ENCODE measurements at regions not wholly inside any gene's neighbourhood (a gene's known extent, or its start where the extent isn't known, plus 50 kb on each side); places are given as distances from the start of the nearest gene placed in this dataset.

GRCh38 chr13:73419186-73419585, 360.4 kb downstream of the KLF5 start:
- H3K4me3 Mint-ChIP-seq (ENCODE audit: unreplicated experiment) = no peak overlapping the region
- TF ChIP-seq CTCF (IDR thresholded peaks at IDR 0.05; ENCODE audit: unreplicated experiment) = no peak
- H3K27me3 Mint-ChIP-seq (ENCODE audit: unreplicated experiment) = no peaks in the 10 kb centered on the region
- H3K4me1 Mint-ChIP-seq (ENCODE audit: unreplicated experiment) = no peaks in the 10 kb centered on the region
- H3K9me3 Mint-ChIP-seq (ENCODE audit: unreplicated experiment) = no peaks in the 10 kb centered on the region
- H3K36me3 Mint-ChIP-seq (ENCODE audit: low read depth, unreplicated experiment) = no peaks in the 10 kb centered on the region
- DNase-seq (ENCODE audit: low spot score) = no peak
- no peak overlapping the region for H3K27ac Mint-ChIP-seq (ENCODE audit: unreplicated experiment)

- no peak overlapping the region for H3K27ac Mint-ChIP-seq (ENCODE audit: unreplicated experiment)
- H3K4me1 Mint-ChIP-seq (ENCODE audit: unreplicated experiment) = no peaks in the 10 kb centered on the region
- TF ChIP-seq CTCF (IDR thresholded peaks at IDR 0.05; ENCODE audit: unreplicated experiment) = no peak
- H3K9me3 Mint-ChIP-seq (ENCODE audit: unreplicated experiment) = no peaks in the 10 kb centered on the region
- no peak for DNase-seq (ENCODE audit: low spot score)
- H3K4me3 Mint-ChIP-seq (ENCODE audit: unreplicated experiment) = no peak overlapping the region
- no peaks in the 10 kb centered on the region for H3K36me3 Mint-ChIP-seq (ENCODE audit: low read depth, unreplicated experiment)
- no peaks in the 10 kb centered on the region for H3K27me3 Mint-ChIP-seq (ENCODE audit: unreplicated experiment)
Observed at GRCh38 chr13:73417012-73417615, 358.3 kb downstream of the KLF5 start.

- no peak for TF ChIP-seq CTCF (IDR thresholded peaks at IDR 0.05; ENCODE audit: unreplicated experiment)
- no peak for DNase-seq (ENCODE audit: low spot score)
- no peaks in the 10 kb centered on the region for H3K9me3 Mint-ChIP-seq (ENCODE audit: unreplicated experiment)
- no peaks in the 10 kb centered on the region for H3K36me3 Mint-ChIP-seq (ENCODE audit: low read depth, unreplicated experiment)
- H3K27ac Mint-ChIP-seq (ENCODE audit: unreplicated experiment) = no peak overlapping the region
- no peaks in the 10 kb centered on the region for H3K4me1 Mint-ChIP-seq (ENCODE audit: unreplicated experiment)
- H3K4me3 Mint-ChIP-seq (ENCODE audit: unreplicated experiment) = no peak overlapping the region
- no peaks in the 10 kb centered on the region for H3K27me3 Mint-ChIP-seq (ENCODE audit: unreplicated experiment)
Observed at GRCh38 chr13:73416093-73416492, 357.3 kb downstream of the KLF5 start.

- no peak for TF ChIP-seq CTCF (IDR thresholded peaks at IDR 0.05; ENCODE audit: unreplicated experiment)
- Mint-ChIP-seq H3K4me3 (ENCODE audit: unreplicated experiment) (no peak overlapping the region), H3K27me3 (ENCODE audit: unreplicated experiment) (no peaks in the 10 kb centered on the region), H3K9me3 (ENCODE audit: unreplicated experiment) (no peaks in the 10 kb centered on the region), H3K27ac (ENCODE audit: unreplicated experiment) (no peak overlapping the region), H3K4me1 (ENCODE audit: unreplicated experiment) (no peaks in the 10 kb centered on the region), H3K36me3 (ENCODE audit: low read depth, unreplicated experiment) (no peaks in the 10 kb centered on the region)
- DNase-seq (ENCODE audit: low spot score) = no peak
Observed at GRCh38 chr13:73413656-73414055, 354.9 kb downstream of the KLF5 start.

GRCh38 chr13:73412933-73413332, 354.1 kb downstream of the KLF5 start:
- Mint-ChIP-seq H3K4me1 (ENCODE audit: unreplicated experiment) (no peaks in the 10 kb centered on the region), H3K4me3 (ENCODE audit: unreplicated experiment) (no peak overlapping the region), H3K27me3 (ENCODE audit: unreplicated experiment) (no peaks in the 10 kb centered on the region), H3K27ac (ENCODE audit: unreplicated experiment) (no peak overlapping the region), H3K36me3 (ENCODE audit: low read depth, unreplicated experiment) (no peaks in the 10 kb centered on the region), H3K9me3 (ENCODE audit: unreplicated experiment) (no peaks in the 10 kb centered on the region)
- DNase-seq (ENCODE audit: low spot score) = no peak
- no peak for TF ChIP-seq CTCF (IDR thresholded peaks at IDR 0.05; ENCODE audit: unreplicated experiment)

Measured in endothelial cell (in vitro differentiated cells).